Esophagus muscularis mucosa (tissue), 3 donors: ENCODE measurements at regions not wholly inside any gene's neighbourhood (a gene's known extent, or its start where the extent isn't known, plus 50 kb on each side); places are given as distances from the start of the nearest gene placed in this dataset.

Experiments
- POLR2A ChIP-seq: fragments of 450-650 bp; IDR thresholded peaks from one replicate; pipeline ENCODE4 v1.6.1; 2017; ENCODE audit warnings: antibody characterized with exemption, moderate library complexity, mild to moderate bottlenecking, low read depth
- TF ChIP-seq, protein P1 (sequence below), 3 experiments: fragments of 200-600 bp in 2 of 3; fragments of 450-650 bp in 1 of 3; sonication (generic) in 2 of 3; IDR thresholded peaks; one replicate each; pipeline ENCODE4 v1.5.1; 2017 to 2019; ENCODE audit warnings: antibody characterized with exemption in 3 of 3, mild to moderate bottlenecking in 2 of 3, moderate library complexity in 1 of 3

DNA sequence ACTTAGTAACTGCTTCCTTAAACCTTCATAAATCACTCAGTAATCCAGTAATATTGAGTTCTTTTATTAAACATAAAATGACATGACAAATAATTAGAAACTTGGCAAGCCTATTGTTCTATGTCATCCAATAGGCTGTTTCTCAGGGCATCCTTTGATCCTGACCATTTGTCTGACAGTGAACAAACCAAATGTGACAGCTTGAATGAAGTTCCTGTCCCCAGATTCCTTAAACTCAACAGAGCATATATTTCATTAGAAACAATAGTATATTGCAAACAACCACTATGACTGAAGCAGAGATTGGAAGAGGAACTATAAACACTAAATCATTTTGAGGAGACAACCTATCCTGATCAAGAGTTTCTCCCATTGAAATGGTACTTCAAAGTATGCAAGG lies 113.6 kb upstream of the MDFIC2 start:
- no peak for TF ChIP-seq POLR2A
- TF ChIP-seq, protein P1, sequence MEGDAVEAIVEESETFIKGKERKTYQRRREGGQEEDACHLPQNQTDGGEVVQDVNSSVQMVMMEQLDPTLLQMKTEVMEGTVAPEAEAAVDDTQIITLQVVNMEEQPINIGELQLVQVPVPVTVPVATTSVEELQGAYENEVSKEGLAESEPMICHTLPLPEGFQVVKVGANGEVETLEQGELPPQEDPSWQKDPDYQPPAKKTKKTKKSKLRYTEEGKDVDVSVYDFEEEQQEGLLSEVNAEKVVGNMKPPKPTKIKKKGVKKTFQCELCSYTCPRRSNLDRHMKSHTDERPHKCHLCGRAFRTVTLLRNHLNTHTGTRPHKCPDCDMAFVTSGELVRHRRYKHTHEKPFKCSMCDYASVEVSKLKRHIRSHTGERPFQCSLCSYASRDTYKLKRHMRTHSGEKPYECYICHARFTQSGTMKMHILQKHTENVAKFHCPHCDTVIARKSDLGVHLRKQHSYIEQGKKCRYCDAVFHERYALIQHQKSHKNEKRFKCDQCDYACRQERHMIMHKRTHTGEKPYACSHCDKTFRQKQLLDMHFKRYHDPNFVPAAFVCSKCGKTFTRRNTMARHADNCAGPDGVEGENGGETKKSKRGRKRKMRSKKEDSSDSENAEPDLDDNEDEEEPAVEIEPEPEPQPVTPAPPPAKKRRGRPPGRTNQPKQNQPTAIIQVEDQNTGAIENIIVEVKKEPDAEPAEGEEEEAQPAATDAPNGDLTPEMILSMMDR (IDR thresholded peaks at IDR 0.05) = no peak
